ENCODE measurements at regions not wholly inside any gene's neighbourhood (a gene's known extent, or its start where the extent isn't known, plus 50 kb on each side); places are given as distances from the start of the nearest gene placed in this dataset.
"Not testable (repeated sequence)": the region's sequence is repeated elsewhere in the genome, so short reads cannot be mapped to it uniquely, and the experiment has no call there.

DNA sequence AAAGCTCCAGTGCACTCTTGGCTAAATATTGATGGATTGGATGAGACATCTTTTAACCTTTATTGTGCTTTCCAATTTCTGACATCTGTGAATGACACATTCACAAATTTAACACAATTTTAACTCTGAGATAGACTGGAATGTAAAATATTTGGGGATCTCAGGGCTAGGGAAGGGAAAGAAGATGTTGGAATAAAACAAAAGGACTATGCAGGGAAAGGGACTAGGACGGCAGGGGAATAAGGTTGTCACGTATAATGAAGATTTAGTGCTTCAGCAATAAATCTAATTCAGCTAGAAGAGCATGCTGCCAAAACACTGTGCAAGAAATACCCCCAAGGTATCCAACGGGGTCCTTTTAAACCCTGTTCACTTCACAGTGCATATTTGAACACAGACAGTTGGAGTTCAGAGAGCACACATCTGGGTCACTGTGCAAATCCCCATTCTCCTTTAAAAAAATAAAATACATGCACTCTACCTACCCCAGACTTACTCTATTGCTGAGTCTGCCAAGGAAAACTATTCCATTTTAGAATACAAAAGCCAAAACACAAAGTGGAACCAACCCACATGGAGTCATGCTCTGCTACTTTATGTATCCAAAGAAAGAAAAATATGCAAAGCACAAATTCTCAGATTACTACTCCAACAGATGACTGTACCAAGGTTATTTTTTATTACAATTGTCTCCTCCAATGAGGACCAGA is 151.0 kb upstream of the RSPO3 start:
- no peak for ATAC-seq
- Mint-ChIP-seq H3K9me3 (no peaks in the 10 kb centered on the region), H3K27ac (no peak overlapping the region), H3K36me3 (no peaks in the 10 kb centered on the region)
- no peak for DNase-seq (ENCODE audit: low spot score in 2 of 2)

- Mint-ChIP-seq H3K36me3 (no peaks in the 10 kb centered on the region), H3K9me3 (peaks cover 3 to 7% of the 10 kb centered on the region in 2 donors), H3K27ac (no peak overlapping the region)
- no peak for ATAC-seq
- DNase-seq (ENCODE audit: low spot score in 2 of 2), result no peak
Measured at GRCh38 chr6:126976253-126976797, 142.1 kb upstream of the RSPO3 start.

- no peaks in the 10 kb centered on the region for H3K36me3 Mint-ChIP-seq
- H3K9me3 Mint-ChIP-seq, result peaks cover 6 to 9% of the 10 kb centered on the region in 2 donors
- no peak overlapping the region for H3K27ac Mint-ChIP-seq
- DNase-seq (ENCODE audit: low spot score in 2 of 2), result no peak
- no peak for ATAC-seq
Measured at GRCh38 chr6:126983779-126984178, 134.7 kb upstream of the RSPO3 start.

- peaks cover 3 to 10% of the 10 kb centered on the region in 2 donors for H3K9me3 Mint-ChIP-seq
- DNase-seq (ENCODE audit: low spot score in 2 of 2); ATAC-seq; H3K27ac Mint-ChIP-seq; H3K36me3 Mint-ChIP-seq: not testable (repeated sequence)
Measured at GRCh38 chr6:126988125-126988524, 130.3 kb upstream of the RSPO3 start.

DNA sequence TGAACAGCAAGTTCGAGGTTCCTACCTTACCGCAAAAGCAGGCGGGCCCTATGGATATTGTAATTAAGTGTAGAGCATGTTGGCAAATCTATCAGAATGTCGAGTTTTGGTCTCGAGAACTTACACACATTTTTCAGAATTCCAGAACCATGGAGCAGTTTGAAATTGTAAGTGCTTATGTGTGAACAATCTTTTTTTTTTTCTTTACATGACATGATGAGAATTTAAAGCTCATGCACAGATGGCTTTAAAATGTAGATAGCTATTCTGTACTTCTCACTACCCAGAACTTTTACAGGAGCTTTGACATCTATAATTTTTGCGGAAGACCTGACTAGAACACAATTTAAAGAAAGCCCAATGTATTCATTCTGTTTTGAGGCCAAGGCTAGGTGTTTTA is 117.8 kb upstream of the RSPO3 start:
- ATAC-seq (no peak), DNase-seq (ENCODE audit: low spot score in 2 of 2) (no peak)
- Mint-ChIP-seq H3K36me3 (no peaks in the 10 kb centered on the region), H3K27ac (no peak overlapping the region), H3K9me3 (peaks cover 0 to 4% of the 10 kb centered on the region in 2 donors)

DNA sequence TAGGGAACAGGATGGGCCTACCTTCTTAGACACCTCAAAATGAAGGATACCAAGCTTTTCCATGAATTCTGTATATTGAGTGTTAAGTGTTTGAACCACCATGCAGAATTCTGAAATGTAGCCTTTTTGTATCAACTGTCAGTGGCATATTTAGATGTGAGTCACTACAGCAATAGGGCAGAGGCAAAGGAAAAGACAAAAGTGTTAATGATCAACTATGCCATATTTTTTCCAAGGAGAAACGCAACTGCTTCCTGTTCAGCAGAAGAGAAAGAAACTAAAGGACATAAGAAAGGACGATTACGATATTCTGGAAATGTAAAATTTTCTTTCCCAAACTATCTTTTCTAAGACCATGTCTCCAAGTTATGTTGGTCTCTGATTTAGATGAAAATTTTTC is 104.6 kb upstream of the RSPO3 start:
- Mint-ChIP-seq H3K36me3 (no peaks in the 10 kb centered on the region), H3K9me3 (no peaks in the 10 kb centered on the region), H3K27ac (no peak overlapping the region)
- ATAC-seq (no peak), DNase-seq (ENCODE audit: low spot score in 2 of 2) (no peak)

- no peak for ATAC-seq
- no peaks in the 10 kb centered on the region for H3K9me3 Mint-ChIP-seq
- no peaks in the 10 kb centered on the region for H3K36me3 Mint-ChIP-seq
- no peak overlapping the region for H3K27ac Mint-ChIP-seq
- no peak for DNase-seq (ENCODE audit: low spot score in 2 of 2)
Measured at GRCh38 chr6:127015858-127016257, 102.6 kb upstream of the RSPO3 start.

GRCh38 chr6:127019828-127020227 is 98.6 kb upstream of the RSPO3 start:
- no peak for DNase-seq (ENCODE audit: low spot score in 2 of 2)
- no peaks in the 10 kb centered on the region for H3K9me3 Mint-ChIP-seq
- no peak for ATAC-seq
- H3K36me3 Mint-ChIP-seq, result no peaks in the 10 kb centered on the region
- no peak overlapping the region for H3K27ac Mint-ChIP-seq

GRCh38 chr6:127022302-127022701 is 96.2 kb upstream of the RSPO3 start:
- DNase-seq (ENCODE audit: low spot score in 2 of 2), result no peak
- no peak for ATAC-seq
- no peak overlapping the region for H3K27ac Mint-ChIP-seq
- no peaks in the 10 kb centered on the region for H3K36me3 Mint-ChIP-seq
- H3K9me3 Mint-ChIP-seq, result no peaks in the 10 kb centered on the region

DNA sequence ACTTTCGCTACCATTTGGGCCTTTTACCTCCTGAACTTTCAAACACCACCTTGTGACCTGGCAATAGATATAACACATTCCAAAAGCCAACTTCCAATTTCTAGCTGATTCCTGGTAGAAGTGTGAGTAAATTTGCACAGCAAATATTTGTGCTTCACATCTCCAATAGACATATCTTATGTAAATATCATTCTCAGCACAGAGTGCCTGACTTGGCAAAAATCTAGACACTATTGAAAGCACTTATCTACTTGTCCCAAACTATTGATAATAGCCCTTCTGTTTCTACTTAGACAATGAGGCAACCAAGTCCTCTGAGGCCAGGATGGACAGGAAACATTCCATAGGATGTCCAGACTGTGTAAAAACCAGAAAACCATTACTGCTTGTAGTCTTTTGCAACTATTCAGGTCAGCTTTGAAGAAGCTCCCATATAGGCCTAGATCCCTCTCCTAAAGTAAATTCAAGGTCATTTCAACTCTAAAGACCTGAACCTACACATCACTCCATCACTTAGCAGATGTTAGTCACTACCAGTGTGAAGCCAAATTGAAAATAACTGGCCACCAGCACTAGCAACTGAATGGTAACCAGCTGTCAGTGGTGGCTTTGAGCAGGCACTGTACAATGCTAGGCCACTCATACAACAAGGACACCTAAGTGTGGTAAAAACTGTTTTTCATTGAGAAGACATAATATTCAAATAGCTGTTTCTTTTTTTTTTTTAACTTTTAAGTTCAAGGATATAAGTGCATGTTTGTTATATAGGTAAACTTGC is 95.3 kb upstream of the RSPO3 start:
- DNase-seq (ENCODE audit: low spot score in 2 of 2), result no peak
- Mint-ChIP-seq H3K36me3 (no peaks in the 10 kb centered on the region), H3K9me3 (no peaks in the 10 kb centered on the region), H3K27ac (no peak overlapping the region)
- ATAC-seq, result no peak

DNA sequence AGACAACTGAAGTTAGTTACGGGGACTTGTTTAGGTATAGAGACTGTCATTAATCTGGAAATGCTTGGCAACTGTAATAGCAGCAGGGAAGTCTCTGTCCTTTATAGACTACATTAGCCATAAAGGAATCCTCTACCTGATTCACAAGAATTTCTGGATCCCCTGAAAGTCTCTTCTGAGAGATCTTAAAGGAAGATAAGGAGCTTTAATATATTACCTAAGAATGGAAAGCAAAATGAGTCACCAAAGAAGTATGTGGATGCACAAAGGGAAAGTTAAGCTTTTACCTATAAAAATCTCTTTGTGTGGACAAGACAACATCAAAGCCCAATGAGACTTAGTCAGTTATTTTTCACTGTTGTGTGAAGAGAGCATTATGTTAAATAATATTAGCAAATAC is 92.2 kb upstream of the RSPO3 start:
- H3K36me3 Mint-ChIP-seq, result no peaks in the 10 kb centered on the region
- DNase-seq (ENCODE audit: low spot score in 2 of 2), result no peak
- no peak overlapping the region for H3K27ac Mint-ChIP-seq
- no peak for ATAC-seq
- no peaks in the 10 kb centered on the region for H3K9me3 Mint-ChIP-seq

DNA sequence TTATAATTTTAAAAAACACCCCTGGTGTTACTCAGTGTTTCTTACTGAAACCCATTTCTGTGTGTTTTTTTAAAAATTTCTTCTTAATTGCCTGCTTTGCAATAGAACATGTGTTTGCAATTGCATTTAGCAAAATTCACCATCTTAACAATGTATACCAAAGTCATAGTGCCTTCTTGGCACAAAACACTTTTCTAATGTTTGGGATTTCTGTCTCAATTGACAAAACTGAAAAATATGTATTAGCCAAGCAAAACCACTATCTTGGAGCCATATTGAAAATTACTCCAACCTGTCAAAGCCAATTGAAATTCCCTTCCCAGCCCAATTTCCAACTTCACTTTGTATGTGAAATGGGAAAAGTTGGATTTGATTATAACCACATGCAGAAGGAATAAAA is 88.4 kb upstream of the RSPO3 start:
- no peak for DNase-seq (ENCODE audit: low spot score in 2 of 2)

DNA sequence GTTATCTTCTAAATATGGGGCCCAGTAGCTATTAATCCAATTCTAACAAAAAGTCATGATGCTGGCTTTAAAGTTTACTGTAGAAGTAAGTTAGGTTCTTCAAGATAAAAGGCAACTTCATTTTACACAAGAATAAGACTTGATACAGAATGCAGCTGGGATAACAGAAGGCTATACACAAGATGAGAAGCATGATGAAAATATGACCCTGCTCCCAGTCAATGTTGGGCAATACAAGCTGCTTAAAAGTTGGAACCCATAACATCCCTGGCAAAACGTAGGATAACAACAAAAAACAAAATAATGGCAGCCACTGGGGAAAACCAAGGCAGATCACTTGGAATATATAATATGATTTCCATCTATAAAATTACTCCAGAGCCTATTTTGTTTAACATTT is 87.6 kb upstream of the RSPO3 start:
- ATAC-seq (no peak), DNase-seq (ENCODE audit: low spot score in 2 of 2) (no peak)
- no peaks in the 10 kb centered on the region for H3K36me3 Mint-ChIP-seq
- no peak overlapping the region for H3K27ac Mint-ChIP-seq
- H3K9me3 Mint-ChIP-seq, result no peaks in the 10 kb centered on the region

More for the DNA sequence above, 88.4 kb upstream of the RSPO3 start:
- no peak for ATAC-seq
- Mint-ChIP-seq H3K27ac (no peak overlapping the region), H3K9me3 (no peaks in the 10 kb centered on the region), H3K36me3 (no peaks in the 10 kb centered on the region)

DNA sequence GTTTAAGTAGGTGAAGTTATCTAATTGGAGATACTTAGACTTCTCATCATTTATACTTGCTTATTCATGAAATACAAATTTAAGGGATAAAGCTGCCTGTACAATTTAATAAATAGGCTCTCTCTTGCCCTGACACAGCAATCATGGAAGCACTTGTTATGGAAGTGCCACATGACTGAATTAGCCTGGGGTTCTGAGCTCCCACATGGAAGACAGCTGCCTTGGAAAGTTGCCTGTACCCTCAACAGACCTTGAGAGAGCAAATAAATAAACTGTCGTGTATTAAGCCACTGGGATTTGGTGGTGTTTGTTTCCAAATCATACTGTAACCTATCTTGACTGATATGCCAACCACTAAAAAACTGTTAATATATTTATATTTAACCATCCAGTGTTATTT is 87.0 kb upstream of the RSPO3 start:
- Mint-ChIP-seq H3K9me3 (no peaks in the 10 kb centered on the region), H3K27ac (no peak overlapping the region), H3K36me3 (no peaks in the 10 kb centered on the region)
- DNase-seq (ENCODE audit: low spot score in 2 of 2) (no peak), ATAC-seq (no peak)

GRCh38 chr6:127032971-127033370 is 85.5 kb upstream of the RSPO3 start:
- peaks cover 0 to 7% of the 10 kb centered on the region in 2 donors for H3K9me3 Mint-ChIP-seq
- no peaks in the 10 kb centered on the region for H3K36me3 Mint-ChIP-seq
- H3K27ac Mint-ChIP-seq, result no peak overlapping the region
- DNase-seq (ENCODE audit: low spot score in 2 of 2), result no peak
- ATAC-seq, result no peak

DNA sequence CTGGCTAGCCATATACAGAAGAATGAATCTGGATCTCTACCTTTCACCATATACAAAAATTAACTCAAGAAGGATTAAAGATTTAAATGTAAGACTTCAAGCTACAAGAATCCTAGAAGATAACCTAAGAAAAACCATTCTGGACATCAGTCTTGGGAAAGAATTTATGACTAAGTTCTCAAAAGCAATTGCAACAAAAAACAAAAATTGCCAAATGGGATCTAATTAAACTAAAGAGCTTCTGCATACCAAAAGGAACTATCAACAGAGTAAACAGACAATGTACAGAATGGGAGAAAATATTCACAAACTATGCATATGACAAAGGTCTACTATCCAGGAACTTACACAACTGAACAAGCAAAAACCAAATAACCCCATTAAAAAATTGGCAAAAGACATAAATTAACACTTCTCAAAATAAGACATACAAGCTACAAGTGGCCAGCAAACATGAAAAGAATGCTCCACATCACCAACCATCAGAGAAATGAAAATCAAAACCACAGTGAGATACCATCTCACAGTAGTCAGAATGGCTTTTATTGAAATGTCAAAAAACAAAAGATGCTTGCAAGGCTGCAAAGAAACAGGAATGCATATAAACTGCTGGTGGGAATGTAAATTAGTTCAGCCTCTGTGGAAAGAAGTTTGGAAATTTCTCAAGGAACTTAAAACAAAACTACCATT is 66.8 kb upstream of the RSPO3 start:
- peaks cover 0 to 4% of the 10 kb centered on the region in 2 donors for H3K36me3 Mint-ChIP-seq
- H3K9me3 Mint-ChIP-seq, result peaks cover 11 to 21% of the 10 kb centered on the region in 2 donors
- ATAC-seq (no peak), DNase-seq (ENCODE audit: low spot score in 2 of 2) (no peak)
- H3K27ac Mint-ChIP-seq, result no peak overlapping the region
